Kidney (tissue), 13 donors: ENCODE measurements at regions not wholly inside any gene's neighbourhood (a gene's known extent, or its start where the extent isn't known, plus 50 kb on each side); places are given as distances from the start of the nearest gene placed in this dataset.

Experiments
- DNase-seq, 5 donors: peaks; one replicate each; pipeline ENCODE4 v3.0.0-alpha.2; 2013 to 2020
- FAIRE-seq: peaks from 2 replicates; lab custom pipeline; 2012; peaks lifted over from hg19 to GRCh38; lab: Jason Lieb, UNC
- H3K27ac ChIP-seq, 2 donors: one replicate each; pipeline ENCODE4 v1.7.0; 2013; ENCODE audit warnings: low read depth in 2 of 2, low read length in 2 of 2, inconsistent platforms in 1 of 2
- H3K27me3 ChIP-seq: one replicate; pipeline ENCODE4 v1.7.1; 2013; ENCODE audit warnings: low read length, inconsistent platforms; ENCODE audit not compliant: control insufficient read depth, insufficient read depth
- H3K36me3 ChIP-seq, 3 donors: one replicate each; pipeline versions ENCODE4 v1.7.0 to v1.7.1; 2013; ENCODE audit warnings: low read length in 3 of 3, control low read depth in 1 of 3, inconsistent platforms in 1 of 3; ENCODE audit not compliant: insufficient read depth in 3 of 3, control insufficient read depth in 2 of 3
- H3K4me1 ChIP-seq, 3 donors: one replicate each; pipeline versions ENCODE4 v1.7.0 to v1.7.1; 2013; ENCODE audit warnings: low read length in 3 of 3, inconsistent platforms in 1 of 3, low read depth in 1 of 3; ENCODE audit not compliant: control insufficient read depth in 2 of 3, insufficient read depth in 2 of 3
- H3K4me3 ChIP-seq, 3 donors: one replicate each; pipeline versions ENCODE4 v1.7.0 to v1.8.1; 2013; ENCODE audit warnings: low read length in 3 of 3, control low read depth in 1 of 3, inconsistent platforms in 1 of 3
- H3K9ac ChIP-seq, 3 donors: one replicate each; pipeline versions ENCODE4 v1.7.0 to v1.7.1; 2013; ENCODE audit warnings: low read length in 3 of 3, control low read depth in 1 of 3, inconsistent platforms in 1 of 3
- H3K9me3 ChIP-seq, 3 donors: one replicate each; pipeline versions ENCODE4 v1.7.0 to v1.7.1; 2013; ENCODE audit warnings: low read length in 3 of 3, control low read depth in 1 of 3, inconsistent platforms in 1 of 3; ENCODE audit not compliant: control insufficient read depth in 2 of 3, insufficient read depth in 1 of 3
- intact Hi-C: fragments of 100-400 bp; cut with DNase I; formaldehyde crosslinking; loops from one replicate; pipeline ENCODE4 v1.11.1; 2022
- TF ChIP-seq, protein P1 (sequence below): IDR thresholded peaks from 3 replicates; pipeline ENCODE4 v1.5.1; 2012; ENCODE audit warnings: mild to moderate bottlenecking, moderate library complexity, borderline replicate concordance; ENCODE audit not compliant: insufficient read depth; ENCODE audit errors: extremely low read depth
- donor health status: control.
- donor health status: control.
- donor health status: control.
- donor health status: control.
- donor health status: control.
- donor health status: DM: yes; HTN: yes; CAD: no.
- donor health status: Normal renal cell carcinoma (clear cell type).

DNA sequence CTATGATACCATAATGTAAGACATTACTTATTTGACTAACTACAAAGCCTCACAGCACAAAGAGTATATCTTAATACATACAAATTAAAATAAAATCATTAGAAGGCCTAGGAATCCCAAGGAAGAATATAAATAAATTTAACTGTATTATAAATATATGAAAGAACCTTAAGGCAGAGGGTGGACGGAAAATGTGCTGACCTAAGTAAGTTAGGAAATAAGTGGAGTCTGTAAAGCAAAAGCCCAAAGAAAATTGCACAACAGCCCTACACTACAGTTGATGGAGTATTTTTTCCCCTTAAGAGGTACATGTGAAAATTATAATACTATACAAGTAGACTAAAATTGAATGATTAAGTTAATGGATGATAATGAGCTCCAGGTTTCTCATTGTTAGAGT, 710.1 kb downstream of the NR4A2 start:
- no peak overlapping the region for H3K4me3 ChIP-seq
- no peak overlapping the region for H3K9ac ChIP-seq
- FAIRE-seq (no peak), DNase-seq (no peak)
- H3K27ac ChIP-seq = no peak overlapping the region
- no peaks in the 10 kb centered on the region for H3K4me1 ChIP-seq
- intact Hi-C loops = no loop called here
- TF ChIP-seq, protein P1, sequence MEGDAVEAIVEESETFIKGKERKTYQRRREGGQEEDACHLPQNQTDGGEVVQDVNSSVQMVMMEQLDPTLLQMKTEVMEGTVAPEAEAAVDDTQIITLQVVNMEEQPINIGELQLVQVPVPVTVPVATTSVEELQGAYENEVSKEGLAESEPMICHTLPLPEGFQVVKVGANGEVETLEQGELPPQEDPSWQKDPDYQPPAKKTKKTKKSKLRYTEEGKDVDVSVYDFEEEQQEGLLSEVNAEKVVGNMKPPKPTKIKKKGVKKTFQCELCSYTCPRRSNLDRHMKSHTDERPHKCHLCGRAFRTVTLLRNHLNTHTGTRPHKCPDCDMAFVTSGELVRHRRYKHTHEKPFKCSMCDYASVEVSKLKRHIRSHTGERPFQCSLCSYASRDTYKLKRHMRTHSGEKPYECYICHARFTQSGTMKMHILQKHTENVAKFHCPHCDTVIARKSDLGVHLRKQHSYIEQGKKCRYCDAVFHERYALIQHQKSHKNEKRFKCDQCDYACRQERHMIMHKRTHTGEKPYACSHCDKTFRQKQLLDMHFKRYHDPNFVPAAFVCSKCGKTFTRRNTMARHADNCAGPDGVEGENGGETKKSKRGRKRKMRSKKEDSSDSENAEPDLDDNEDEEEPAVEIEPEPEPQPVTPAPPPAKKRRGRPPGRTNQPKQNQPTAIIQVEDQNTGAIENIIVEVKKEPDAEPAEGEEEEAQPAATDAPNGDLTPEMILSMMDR = no peak
- no peaks in the 10 kb centered on the region for H3K36me3 ChIP-seq
- H3K27me3 ChIP-seq = no peaks in the 10 kb centered on the region
- H3K9me3 ChIP-seq = no peaks in the 10 kb centered on the region

DNA sequence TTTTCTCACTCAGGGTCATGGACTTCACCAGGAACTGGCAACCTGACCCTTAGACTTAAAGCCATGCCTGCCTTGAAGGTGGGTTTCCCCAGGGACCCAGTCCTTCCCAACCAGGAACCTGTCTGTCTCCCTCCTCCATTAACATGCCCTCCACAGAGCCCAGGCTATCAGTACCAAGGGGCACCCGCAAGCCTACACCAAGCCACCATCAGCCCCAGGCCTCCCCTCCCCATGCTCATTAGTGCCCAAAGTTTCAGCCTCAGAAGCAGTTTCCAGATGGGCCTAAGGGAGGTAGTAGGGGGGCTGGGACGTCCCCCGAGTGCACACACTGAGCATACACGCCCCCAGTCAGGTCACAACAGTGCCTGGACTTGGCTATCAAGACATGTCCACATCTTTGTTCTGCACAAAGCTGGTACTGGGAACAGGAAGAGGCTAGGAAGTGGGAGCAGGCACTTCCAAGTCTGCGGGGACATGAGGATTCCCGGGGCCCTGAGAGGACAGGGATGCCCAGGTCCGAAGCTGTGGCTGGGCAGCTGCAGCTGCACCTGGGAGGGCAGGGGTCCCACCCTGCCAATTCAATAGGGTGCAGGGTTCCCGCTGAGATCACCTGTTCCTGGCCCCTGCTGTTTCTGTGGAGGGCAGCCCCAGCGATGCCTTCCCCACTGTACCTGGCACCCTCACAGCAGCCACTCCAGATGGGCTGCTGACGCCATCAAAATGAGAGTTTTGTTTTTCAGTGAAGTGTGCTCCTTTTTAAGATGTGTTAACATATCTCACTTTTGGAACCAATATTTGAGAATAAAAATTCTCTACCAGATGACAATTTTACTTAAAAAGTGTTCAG, 731.4 kb downstream of the NR4A2 start:
- peak in 1 of 5 donors; percentile 37 for DNase-seq
- Histone ChIP-seq H3K4me1 (no peaks in the 10 kb centered on the region), H3K36me3 (no peaks in the 10 kb centered on the region), H3K27ac (no peak overlapping the region), H3K9me3 (no peaks in the 10 kb centered on the region), H3K9ac (no peak overlapping the region), H3K27me3 (no peaks in the 10 kb centered on the region), H3K4me3 (no peak overlapping the region)
- intact Hi-C loops = no loop called here
- FAIRE-seq = no peak
- TF ChIP-seq, protein P1 = no peak

DNA sequence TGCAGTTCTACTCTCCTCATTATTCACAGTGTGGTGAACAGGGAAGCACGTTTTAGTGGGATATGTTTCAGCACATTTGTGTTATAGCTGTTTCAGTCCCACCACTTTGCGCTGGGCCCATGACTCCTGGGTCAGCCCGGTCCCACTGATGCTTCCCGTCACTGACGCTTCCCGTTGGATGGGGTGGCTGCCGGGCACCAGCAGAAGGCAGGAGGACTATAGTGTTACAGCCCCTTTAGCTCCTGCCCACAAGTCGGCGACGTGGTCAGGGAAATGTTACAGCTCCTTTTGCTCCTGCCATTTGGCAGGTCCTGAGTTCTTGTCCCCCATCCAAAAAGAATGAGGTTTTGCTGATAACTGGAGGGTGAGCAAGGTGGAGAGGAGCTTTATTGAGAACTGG, 732.2 kb downstream of the NR4A2 start:
- H3K9me3 ChIP-seq = no peaks in the 10 kb centered on the region
- FAIRE-seq = no peak
- H3K4me3 ChIP-seq = no peak overlapping the region
- DNase-seq = peak in 1 of 5 donors; percentile 35
- no peaks in the 10 kb centered on the region for H3K27me3 ChIP-seq
- H3K9ac ChIP-seq = no peak overlapping the region
- H3K27ac ChIP-seq = no peak overlapping the region
- intact Hi-C loops = no loop called here
- H3K4me1 ChIP-seq = no peaks in the 10 kb centered on the region
- TF ChIP-seq, protein P1 = no peak
- H3K36me3 ChIP-seq = no peaks in the 10 kb centered on the region
